OCI-LY7 (cell line): ENCODE measurements at regions not wholly inside any gene's neighbourhood (a gene's known extent, or its start where the extent isn't known, plus 50 kb on each side); places are given as distances from the start of the nearest gene placed in this dataset.

ENCODE experiments used
- BruUV-seq: library from RNA; stranded (reverse); fragments of 400-500 nt; replicated peaks from 2 replicates; lab custom pipeline; 2021; lab: Mats Ljungman, UMichigan
- CTCF ChIA-PET: fragments of 300-600 bp; sonication (Branson Sonifier 250); formaldehyde crosslinking; loops from one replicate; lab custom pipeline; 2022; ENCODE audit warnings: antibody characterized with exemption; ENCODE audit not compliant: unreplicated experiment; lab: Charles Lee
- POLR2A ChIA-PET: fragments of 300-600 bp; sonication (Branson Sonifier 250); formaldehyde crosslinking; loops from one replicate; lab custom pipeline; 2022; ENCODE audit warnings: antibody characterized with exemption; lab: Charles Lee
- DNase-seq: peaks from one replicate; pipeline ENCODE4 v3.0.0-alpha.2; 2015; ENCODE audit warnings: low spot score
- H2AFZ ChIP-seq: fragments of 200-600 bp; sonication (generic), shearing (Covaris generic); 2 replicates; pipeline ENCODE4 v1.6.1; 2014; ENCODE audit warnings: mild to moderate bottlenecking, antibody characterized with exemption, low read length, moderate library complexity
- H3K27ac ChIP-seq: fragments of 200-600 bp; sonication (generic); 2 replicates; pipeline ENCODE4 v1.5.1; 2014; ENCODE audit warnings: mixed run types, low read depth, mild to moderate bottlenecking, moderate library complexity, low read length, inconsistent platforms; ENCODE audit not compliant: poor library complexity, severe bottlenecking
- H3K36me3 ChIP-seq: fragments of 200-600 bp; sonication (generic); 2 replicates; pipeline ENCODE4 v1.6.1; 2014; ENCODE audit warnings: mild to moderate bottlenecking, antibody characterized with exemption, low read length, moderate library complexity, mixed read lengths; ENCODE audit not compliant: insufficient read depth
- H3K4me1 ChIP-seq: fragments of 200-600 bp; sonication (generic); 2 replicates; pipeline ENCODE4 v1.5.1; 2014; ENCODE audit warnings: mild to moderate bottlenecking, low read length; ENCODE audit not compliant: insufficient read depth, poor library complexity, severe bottlenecking
- H3K4me2 ChIP-seq: fragments of 200-600 bp; sonication (generic); 2 replicates; pipeline ENCODE4 v1.6.1; 2014; ENCODE audit warnings: mild to moderate bottlenecking, low read length
- H3K4me3 ChIP-seq: fragments of 200-600 bp; sonication (generic); 2 replicates; pipeline ENCODE4 v1.5.1; 2014; ENCODE audit warnings: mild to moderate bottlenecking, low read depth, low read length; ENCODE audit not compliant: poor library complexity, severe bottlenecking
- H3K79me2 ChIP-seq: fragments of 200-600 bp; sonication (generic); 2 replicates; pipeline ENCODE4 v1.6.1; 2016; ENCODE audit warnings: low read depth, mild to moderate bottlenecking, low read length, moderate library complexity, mixed read lengths; ENCODE audit not compliant: insufficient read depth
- H3K9me2 ChIP-seq: fragments of 200-600 bp; sonication (generic); 2 replicates; pipeline ENCODE4 v1.6.1; 2016; ENCODE audit warnings: mild to moderate bottlenecking, low read length, mixed read lengths; ENCODE audit not compliant: insufficient read depth
- H3K9me3 ChIP-seq: fragments of 200-600 bp; sonication (generic); 2 replicates; pipeline ENCODE4 v1.6.1; 2014; ENCODE audit warnings: mild to moderate bottlenecking, mixed run types, low read length, mixed read lengths
- H4K20me1 ChIP-seq: fragments of 200-600 bp; sonication (generic); 2 replicates; pipeline ENCODE4 v1.6.1; 2014; ENCODE audit warnings: mild to moderate bottlenecking, antibody characterized with exemption, low read length, moderate library complexity, mixed read lengths; ENCODE audit not compliant: insufficient read depth
- EZH2phosphoT487 ChIP-seq: fragments of 200-600 bp; sonication (generic); IDR thresholded peaks from 2 replicates; pipeline ENCODE4 v1.6.1; 2018; ENCODE audit warnings: low read depth, borderline replicate concordance, mild to moderate bottlenecking, mixed run types, antibody characterized with exemption, low read length, moderate library complexity, mixed read lengths
- intact Hi-C: fragments of 100-400 bp; cut with micrococcal nuclease; formaldehyde crosslinking; loops from one replicate; pipeline ENCODE4 v1.10.0; 2022; ENCODE audit not compliant: unreplicated experiment
- TF ChIP-seq, protein P1 (sequence below): fragments of 200-600 bp; sonication (generic); conservative IDR thresholded peaks from 2 replicates; pipeline ENCODE4 v1.5.1; 2014; ENCODE audit warnings: mild to moderate bottlenecking, antibody characterized with exemption, low read length, moderate library complexity, mixed read lengths

DNA sequence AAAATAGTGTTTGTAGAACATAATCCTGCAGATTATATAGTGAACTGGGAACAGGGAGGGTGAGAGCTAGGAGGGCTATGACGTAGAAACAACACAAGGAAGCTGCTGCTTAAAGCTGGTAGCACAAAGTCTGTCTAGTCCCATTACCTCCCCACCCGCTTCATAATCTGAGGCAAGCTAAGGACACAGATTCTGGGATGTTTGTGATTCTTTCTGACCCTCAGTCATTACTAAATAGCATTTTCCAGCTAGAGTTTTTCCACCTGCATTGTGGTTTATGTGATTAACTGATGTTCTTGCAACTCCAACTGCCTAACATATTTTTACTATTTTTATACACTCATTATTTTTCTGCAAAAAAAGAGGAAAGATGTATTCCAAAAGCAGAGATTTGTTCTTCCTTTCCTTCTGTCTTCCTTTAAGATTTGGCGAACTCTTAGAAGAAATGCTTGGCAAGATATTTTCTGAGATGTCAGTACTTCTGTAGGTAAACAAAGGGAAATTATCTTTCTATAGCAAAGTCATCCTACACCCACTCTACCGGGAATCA is 293.2 kb upstream of the FAR2 start:
- Histone ChIP-seq H3K4me3 (no peak overlapping the region), H3K4me2 (no peak overlapping the region), H4K20me1 (no peaks in the 10 kb centered on the region), H3K27ac (no peak overlapping the region), H3K79me2 (no peaks in the 10 kb centered on the region), H3K9me3 (no peaks in the 10 kb centered on the region), H3K4me1 (no peaks in the 10 kb centered on the region), H3K36me3 (no peaks in the 10 kb centered on the region), H3K9me2 (no peaks in the 10 kb centered on the region), H2AFZ (no peak overlapping the region)
- POLR2A ChIA-PET = interaction anchor here (1.4 kb wide), 1 partner anchor 9 kb away, joined by 3 read pairs; no protein-coding TSS in a partner anchor
- no peak for DNase-seq
- no TSS peak for BruUV-seq
- CTCF ChIA-PET = no interaction called here
- TF ChIP-seq, protein P1, sequence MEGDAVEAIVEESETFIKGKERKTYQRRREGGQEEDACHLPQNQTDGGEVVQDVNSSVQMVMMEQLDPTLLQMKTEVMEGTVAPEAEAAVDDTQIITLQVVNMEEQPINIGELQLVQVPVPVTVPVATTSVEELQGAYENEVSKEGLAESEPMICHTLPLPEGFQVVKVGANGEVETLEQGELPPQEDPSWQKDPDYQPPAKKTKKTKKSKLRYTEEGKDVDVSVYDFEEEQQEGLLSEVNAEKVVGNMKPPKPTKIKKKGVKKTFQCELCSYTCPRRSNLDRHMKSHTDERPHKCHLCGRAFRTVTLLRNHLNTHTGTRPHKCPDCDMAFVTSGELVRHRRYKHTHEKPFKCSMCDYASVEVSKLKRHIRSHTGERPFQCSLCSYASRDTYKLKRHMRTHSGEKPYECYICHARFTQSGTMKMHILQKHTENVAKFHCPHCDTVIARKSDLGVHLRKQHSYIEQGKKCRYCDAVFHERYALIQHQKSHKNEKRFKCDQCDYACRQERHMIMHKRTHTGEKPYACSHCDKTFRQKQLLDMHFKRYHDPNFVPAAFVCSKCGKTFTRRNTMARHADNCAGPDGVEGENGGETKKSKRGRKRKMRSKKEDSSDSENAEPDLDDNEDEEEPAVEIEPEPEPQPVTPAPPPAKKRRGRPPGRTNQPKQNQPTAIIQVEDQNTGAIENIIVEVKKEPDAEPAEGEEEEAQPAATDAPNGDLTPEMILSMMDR = no peak
- TF ChIP-seq EZH2phosphoT487 = no peak
- intact Hi-C loops = no loop called here

DNA sequence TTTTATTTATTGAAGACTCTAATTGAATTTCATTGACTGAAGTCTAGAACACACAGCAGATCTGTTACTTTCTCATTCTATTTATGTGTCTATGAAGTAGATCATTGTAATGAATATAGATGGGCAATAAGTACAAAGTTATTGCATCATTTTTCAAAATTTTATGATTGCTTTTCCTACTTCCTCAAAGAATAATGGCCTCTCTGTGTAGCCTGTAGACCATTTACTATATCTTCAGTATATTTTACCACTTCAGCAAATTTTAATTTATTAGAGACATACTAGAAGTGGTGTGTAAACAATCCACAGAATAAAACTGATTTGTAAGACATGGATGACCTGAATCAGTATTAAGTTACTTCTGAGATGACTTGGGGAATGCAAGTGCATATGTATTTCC is 291.7 kb upstream of the FAR2 start:
- H3K4me2 ChIP-seq = no peak overlapping the region
- no peak for DNase-seq
- ChIA-PET CTCF (no interaction called here), POLR2A (interaction anchor here (1.0 kb wide), 1 partner anchor 11 kb away, joined by 3 read pairs; no protein-coding TSS in a partner anchor)
- no peaks in the 10 kb centered on the region for H3K36me3 ChIP-seq
- H3K9me2 ChIP-seq = no peaks in the 10 kb centered on the region
- no peak overlapping the region for H3K27ac ChIP-seq
- no TSS peak for BruUV-seq
- TF ChIP-seq EZH2phosphoT487 = no peak
- TF ChIP-seq, protein P1 = no peak
- no peaks in the 10 kb centered on the region for H3K4me1 ChIP-seq
- H2AFZ ChIP-seq = no peak overlapping the region
- H4K20me1 ChIP-seq = no peaks in the 10 kb centered on the region
- H3K79me2 ChIP-seq = no peaks in the 10 kb centered on the region
- no peak overlapping the region for H3K4me3 ChIP-seq
- no peaks in the 10 kb centered on the region for H3K9me3 ChIP-seq
- intact Hi-C loops = no loop called here

DNA sequence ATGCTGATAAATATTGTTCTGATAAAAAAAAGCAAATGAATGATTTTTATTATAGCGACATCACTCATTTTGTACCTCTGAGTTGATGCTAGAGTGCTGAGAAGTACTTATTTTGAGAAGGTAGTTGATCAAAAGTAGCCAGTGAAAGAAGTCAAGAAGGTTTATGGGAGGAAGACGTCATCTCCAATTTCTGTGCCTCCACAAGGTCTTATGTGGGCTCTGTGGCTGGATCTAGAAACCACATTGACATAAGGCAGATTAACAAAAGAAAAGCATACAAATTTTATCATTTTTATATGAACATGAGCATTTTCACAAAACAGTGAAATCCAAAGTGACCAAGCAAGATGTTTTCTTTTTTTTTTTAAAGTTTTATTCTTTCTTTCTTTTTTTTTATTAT is 289.5 kb upstream of the FAR2 start:
- no peak for TF ChIP-seq EZH2phosphoT487
- TF ChIP-seq, protein P1 = no peak
- no TSS peak for BruUV-seq
- no peak overlapping the region for H2AFZ ChIP-seq
- no peak overlapping the region for H3K4me2 ChIP-seq
- no peaks in the 10 kb centered on the region for H4K20me1 ChIP-seq
- no peaks in the 10 kb centered on the region for H3K9me2 ChIP-seq
- no peaks in the 10 kb centered on the region for H3K9me3 ChIP-seq
- DNase-seq = no peak
- intact Hi-C loops = no loop called here
- H3K36me3 ChIP-seq = no peaks in the 10 kb centered on the region
- ChIA-PET CTCF (no interaction called here), POLR2A (no interaction called here)
- no peaks in the 10 kb centered on the region for H3K4me1 ChIP-seq
- H3K27ac ChIP-seq = no peak overlapping the region
- H3K79me2 ChIP-seq = no peaks in the 10 kb centered on the region
- H3K4me3 ChIP-seq = no peak overlapping the region
